ENCODE measurements at regions not wholly inside any gene's neighbourhood (a gene's known extent, or its start where the extent isn't known, plus 50 kb on each side); places are given as distances from the start of the nearest gene placed in this dataset.

DNA sequence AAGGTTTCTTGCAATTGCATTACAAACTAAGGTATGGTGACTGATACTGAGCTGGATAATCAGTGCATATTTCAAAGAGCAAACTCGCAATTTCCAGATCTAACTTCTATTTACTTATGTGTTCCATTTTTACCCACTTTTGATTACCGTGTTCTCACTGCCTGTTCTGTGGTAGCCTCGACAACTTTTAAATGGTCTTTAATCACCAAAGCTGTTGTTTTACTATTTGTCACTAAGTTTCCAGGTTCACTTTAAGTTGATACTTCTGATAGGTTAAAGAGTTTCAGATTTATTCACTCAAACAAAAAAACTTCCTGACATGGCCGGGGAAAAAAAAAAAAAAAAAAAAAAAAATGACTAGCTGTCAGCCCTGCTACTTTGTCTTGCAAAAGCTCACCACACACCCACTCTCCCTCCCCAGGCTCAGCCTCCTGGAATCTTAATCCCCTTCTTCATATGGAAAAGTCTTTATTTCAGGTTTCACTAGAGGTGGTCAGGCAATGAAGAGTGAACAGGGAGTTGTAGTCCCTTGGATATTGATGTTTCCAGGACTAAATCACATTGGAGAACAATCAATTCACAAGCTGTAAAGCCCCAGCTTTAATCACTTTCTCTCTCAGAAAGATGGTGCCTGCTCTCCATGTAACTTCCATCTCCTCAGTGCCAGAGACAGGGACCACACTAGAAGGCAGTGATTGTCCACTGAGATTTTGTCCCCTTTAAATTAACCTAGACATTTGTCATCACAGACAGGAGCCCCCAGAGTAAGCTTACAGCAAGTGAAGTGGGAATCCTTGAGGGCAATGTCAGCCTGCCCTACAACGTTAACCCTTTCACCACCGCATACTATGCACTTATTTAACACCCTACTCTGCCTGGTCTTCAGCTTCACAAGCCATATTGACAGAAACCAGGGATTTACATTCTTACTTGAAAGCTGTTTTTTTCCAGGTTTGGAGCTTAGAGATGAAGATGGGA lies 749.1 kb upstream of the SORCS1 start:
- TF ChIP-seq EP300 (IDR thresholded peaks at IDR 0.05) (no peak), ZFP36 (IDR thresholded peaks at IDR 0.05; ENCODE audit: borderline replicate concordance, partially characterized antibody) (no peak), POLR2AphosphoS2 (conservative IDR thresholded peaks at IDR 0.05; ENCODE audit: low read length) (no peak), MAFK (IDR thresholded peaks at IDR 0.05; ENCODE audit: partially characterized antibody) (no peak), SMC3 (IDR thresholded peaks at IDR 0.05) (no peak)
- TF ChIP-seq, protein P1, sequence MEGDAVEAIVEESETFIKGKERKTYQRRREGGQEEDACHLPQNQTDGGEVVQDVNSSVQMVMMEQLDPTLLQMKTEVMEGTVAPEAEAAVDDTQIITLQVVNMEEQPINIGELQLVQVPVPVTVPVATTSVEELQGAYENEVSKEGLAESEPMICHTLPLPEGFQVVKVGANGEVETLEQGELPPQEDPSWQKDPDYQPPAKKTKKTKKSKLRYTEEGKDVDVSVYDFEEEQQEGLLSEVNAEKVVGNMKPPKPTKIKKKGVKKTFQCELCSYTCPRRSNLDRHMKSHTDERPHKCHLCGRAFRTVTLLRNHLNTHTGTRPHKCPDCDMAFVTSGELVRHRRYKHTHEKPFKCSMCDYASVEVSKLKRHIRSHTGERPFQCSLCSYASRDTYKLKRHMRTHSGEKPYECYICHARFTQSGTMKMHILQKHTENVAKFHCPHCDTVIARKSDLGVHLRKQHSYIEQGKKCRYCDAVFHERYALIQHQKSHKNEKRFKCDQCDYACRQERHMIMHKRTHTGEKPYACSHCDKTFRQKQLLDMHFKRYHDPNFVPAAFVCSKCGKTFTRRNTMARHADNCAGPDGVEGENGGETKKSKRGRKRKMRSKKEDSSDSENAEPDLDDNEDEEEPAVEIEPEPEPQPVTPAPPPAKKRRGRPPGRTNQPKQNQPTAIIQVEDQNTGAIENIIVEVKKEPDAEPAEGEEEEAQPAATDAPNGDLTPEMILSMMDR (IDR thresholded peaks at IDR 0.05) = no peak
- TF ChIP-seq, protein P2, sequence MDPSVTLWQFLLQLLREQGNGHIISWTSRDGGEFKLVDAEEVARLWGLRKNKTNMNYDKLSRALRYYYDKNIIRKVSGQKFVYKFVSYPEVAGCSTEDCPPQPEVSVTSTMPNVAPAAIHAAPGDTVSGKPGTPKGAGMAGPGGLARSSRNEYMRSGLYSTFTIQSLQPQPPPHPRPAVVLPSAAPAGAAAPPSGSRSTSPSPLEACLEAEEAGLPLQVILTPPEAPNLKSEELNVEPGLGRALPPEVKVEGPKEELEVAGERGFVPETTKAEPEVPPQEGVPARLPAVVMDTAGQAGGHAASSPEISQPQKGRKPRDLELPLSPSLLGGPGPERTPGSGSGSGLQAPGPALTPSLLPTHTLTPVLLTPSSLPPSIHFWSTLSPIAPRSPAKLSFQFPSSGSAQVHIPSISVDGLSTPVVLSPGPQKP (IDR thresholded peaks at IDR 0.05; ENCODE audit: low read depth, low read length) = no peak
